WTC11 (cell line): ENCODE measurements at regions not wholly inside any gene's neighbourhood (a gene's known extent, or its start where the extent isn't known, plus 50 kb on each side); places are given as distances from the start of the nearest gene placed in this dataset.

Experiments
- ATAC-seq: fragments of 200-7000 bp; cut with Tn5 transposase; 2 replicates; pipeline ENCODE4 v1.10.0; 2021; ENCODE audit warnings: mild to moderate bottlenecking, moderate library complexity
- CTCF ChIA-PET: fragments of 300-600 bp; sonication (Branson Sonifier 250); formaldehyde crosslinking; loops from one replicate; lab custom pipeline; 2021; ENCODE audit warnings: antibody characterized with exemption; lab: Charles Lee
- POLR2A ChIA-PET: fragments of 350-600 bp; sonication (Branson Sonifier 250); formaldehyde crosslinking; loops from one replicate; lab custom pipeline; 2021; ENCODE audit warnings: antibody characterized with exemption; lab: Charles Lee
- DNase-seq: peaks from one replicate; pipeline ENCODE4 v3.0.0; 2021; ENCODE audit warnings: low spot score
- H3K27ac Mint-ChIP-seq: 2 replicates; pipeline ENCODE4 v1.8.0; 2021; ENCODE audit warnings: mixed read lengths
- H3K27me3 Mint-ChIP-seq: 2 replicates; pipeline ENCODE4 v1.8.0; 2021; ENCODE audit warnings: low read depth, mild to moderate bottlenecking, moderate library complexity, mixed read lengths
- H3K36me3 Mint-ChIP-seq: 2 replicates; pipeline ENCODE4 v1.8.0; 2021; ENCODE audit warnings: mixed read lengths
- H3K4me1 Mint-ChIP-seq: 2 replicates; pipeline ENCODE4 v1.8.0; 2022; ENCODE audit warnings: mixed read lengths
- H3K4me3 Mint-ChIP-seq: 2 replicates; pipeline ENCODE4 v1.8.0; 2021; ENCODE audit warnings: mild to moderate bottlenecking, moderate library complexity, mixed read lengths
- H3K9me3 Mint-ChIP-seq: 2 replicates; pipeline ENCODE4 v1.8.0; 2021; ENCODE audit warnings: mixed read lengths
- ESRRA ChIP-seq: sonication (generic); formaldehyde crosslinking; IDR thresholded peaks from 2 replicates; pipeline ENCODE4 v1.8.1; 2022; ENCODE audit warnings: mild to moderate bottlenecking, missing genetic modification reagents, borderline replicate concordance
- FOXK1 ChIP-seq: sonication (generic); formaldehyde crosslinking; IDR thresholded peaks from 2 replicates; pipeline ENCODE4 v1.8.0; 2022; ENCODE audit warnings: mild to moderate bottlenecking, moderate library complexity, missing genetic modification reagents
- FOXP4 ChIP-seq: sonication (generic); formaldehyde crosslinking; IDR thresholded peaks from 2 replicates; pipeline ENCODE4 v1.8.0; 2022; ENCODE audit warnings: mild to moderate bottlenecking, missing genetic modification reagents
- GTF2I ChIP-seq: fragments of 250-450 bp; sonication (Bioruptor Pico); conservative IDR thresholded peaks from 2 replicates; pipeline ENCODE4 v1.4.0; 2021; ENCODE audit warnings: mild to moderate bottlenecking
- HMGA2 ChIP-seq: fragments of 250-450 bp; sonication (Bioruptor Pico); IDR thresholded peaks from 2 replicates; pipeline ENCODE4 v1.4.0; 2021; ENCODE audit warnings: mild to moderate bottlenecking, moderate library complexity
- JAZF1 ChIP-seq: fragments of 250-450 bp; sonication (Bioruptor Pico); IDR thresholded peaks from 2 replicates; pipeline ENCODE4 v1.9.0; 2021; ENCODE audit warnings: moderate library complexity, mild to moderate bottlenecking, inconsistent platforms
- JUN ChIP-seq: sonication (generic); formaldehyde crosslinking; IDR thresholded peaks from 2 replicates; pipeline ENCODE4 v1.8.0; 2023; ENCODE audit warnings: mild to moderate bottlenecking, missing genetic modification reagents
- NR1H2 ChIP-seq: sonication (generic); formaldehyde crosslinking; IDR thresholded peaks from 2 replicates; pipeline ENCODE4 v1.9.0; 2021; ENCODE audit warnings: mild to moderate bottlenecking, moderate library complexity, missing genetic modification reagents
- NR3C1 ChIP-seq: sonication (generic); formaldehyde crosslinking; conservative IDR thresholded peaks from 2 replicates; pipeline ENCODE4 v1.8.1; 2023; ENCODE audit warnings: low read depth, mild to moderate bottlenecking, missing genetic modification reagents
- OVOL2 ChIP-seq: fragments of 250-450 bp; sonication (Bioruptor Pico); IDR thresholded peaks from 2 replicates; pipeline ENCODE4 v1.9.0; 2021; ENCODE audit warnings: mild to moderate bottlenecking, borderline replicate concordance
- PRDM15 ChIP-seq: sonication (generic); formaldehyde crosslinking; IDR thresholded peaks from 2 replicates; pipeline ENCODE4 v1.8.0; 2022; ENCODE audit warnings: missing genetic modification reagents
- RELA ChIP-seq: sonication (generic); formaldehyde crosslinking; IDR thresholded peaks from 2 replicates; pipeline ENCODE4 v1.8.1; 2022; ENCODE audit warnings: missing genetic modification reagents, mild to moderate bottlenecking, borderline replicate concordance
- RORB ChIP-seq: fragments of 250-450 bp; sonication (Bioruptor Pico); IDR thresholded peaks from 2 replicates; pipeline ENCODE4 v1.9.0; 2021; ENCODE audit warnings: mild to moderate bottlenecking
- SMAD3 ChIP-seq: sonication (generic); formaldehyde crosslinking; IDR thresholded peaks from 2 replicates; pipeline ENCODE4 v1.8.0; 2022; ENCODE audit warnings: missing genetic modification reagents, mild to moderate bottlenecking, borderline replicate concordance
- TCF7 ChIP-seq: sonication (generic); formaldehyde crosslinking; IDR thresholded peaks from 2 replicates; pipeline ENCODE4 v1.8.0; 2022; ENCODE audit warnings: mild to moderate bottlenecking, low read depth, missing genetic modification reagents, moderate library complexity
- TEAD4 ChIP-seq: sonication (generic); formaldehyde crosslinking; IDR thresholded peaks from 2 replicates; pipeline ENCODE4 v1.8.0; 2022; ENCODE audit warnings: mild to moderate bottlenecking, missing genetic modification reagents
- TP53 ChIP-seq: sonication (generic); formaldehyde crosslinking; IDR thresholded peaks from 2 replicates; pipeline ENCODE4 v1.8.1; 2023; ENCODE audit warnings: mild to moderate bottlenecking, missing genetic modification reagents
- TF ChIP-seq, protein P1 (sequence below): sonication (generic); formaldehyde crosslinking; IDR thresholded peaks from 2 replicates; pipeline ENCODE4 v1.8.1; 2023; ENCODE audit warnings: mild to moderate bottlenecking, missing genetic modification reagents
- TF ChIP-seq, protein P2 (sequence below): sonication (generic); formaldehyde crosslinking; IDR thresholded peaks from 2 replicates; pipeline ENCODE4 v1.8.0; 2023; ENCODE audit warnings: mild to moderate bottlenecking, missing genetic modification reagents
- TF ChIP-seq, protein P3 (sequence below): fragments of 250-450 bp; sonication (Bioruptor Pico); IDR thresholded peaks from 2 replicates; pipeline ENCODE4 v1.9.0; 2021; ENCODE audit warnings: moderate library complexity, mild to moderate bottlenecking, inconsistent platforms, borderline replicate concordance

DNA sequence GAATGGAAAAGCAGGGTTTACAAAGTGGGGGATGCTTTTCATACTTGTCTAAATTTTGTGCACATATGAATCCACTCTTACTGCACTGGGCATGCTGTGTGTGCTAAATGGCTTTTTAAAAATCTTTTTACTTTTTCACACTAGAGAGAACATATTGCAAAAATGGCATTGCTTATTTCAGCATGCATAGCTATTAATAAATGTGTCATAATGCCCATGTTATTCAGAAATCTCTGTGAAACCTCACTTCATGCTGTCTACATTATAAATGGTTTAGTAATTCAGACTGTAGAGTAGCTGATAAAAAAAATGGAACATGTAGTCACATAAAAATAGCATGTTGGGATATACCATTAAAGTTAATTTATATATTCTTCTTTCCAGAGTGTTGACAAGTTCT lies 593.8 kb downstream of the RPL10L start:
- Mint-ChIP-seq H3K27ac (no peak overlapping the region), H3K4me3 (no peak overlapping the region), H3K36me3 (peaks cover 7% of the 10 kb centered on the region; the same call in 1 of the 2 replicates), H3K4me1 (no peaks in the 10 kb centered on the region), H3K9me3 (peaks cover 19% of the 10 kb centered on the region), H3K27me3 (no peaks in the 10 kb centered on the region)
- no peak for ATAC-seq
- ChIA-PET CTCF (no interaction called here), POLR2A (no interaction called here)
- DNase-seq, result no peak
- TF ChIP-seq NR3C1 (CRISPR knock-in tag) (no peak), PRDM15 (CRISPR knock-in tag) (no peak), TEAD4 (CRISPR knock-in tag) (no peak), SMAD3 (no peak), ESRRA (CRISPR knock-in tag) (no peak), FOXP4 (CRISPR knock-in tag) (no peak), JAZF1 (CRISPR knock-in tag) (no peak), RELA (no peak), GTF2I (CRISPR knock-in tag) (no peak), NR1H2 (CRISPR knock-in tag) (no peak), TP53 (CRISPR knock-in tag) (no peak), FOXK1 (CRISPR knock-in tag) (no peak), RORB (CRISPR knock-in tag) (no peak)
- TF ChIP-seq, protein P1, sequence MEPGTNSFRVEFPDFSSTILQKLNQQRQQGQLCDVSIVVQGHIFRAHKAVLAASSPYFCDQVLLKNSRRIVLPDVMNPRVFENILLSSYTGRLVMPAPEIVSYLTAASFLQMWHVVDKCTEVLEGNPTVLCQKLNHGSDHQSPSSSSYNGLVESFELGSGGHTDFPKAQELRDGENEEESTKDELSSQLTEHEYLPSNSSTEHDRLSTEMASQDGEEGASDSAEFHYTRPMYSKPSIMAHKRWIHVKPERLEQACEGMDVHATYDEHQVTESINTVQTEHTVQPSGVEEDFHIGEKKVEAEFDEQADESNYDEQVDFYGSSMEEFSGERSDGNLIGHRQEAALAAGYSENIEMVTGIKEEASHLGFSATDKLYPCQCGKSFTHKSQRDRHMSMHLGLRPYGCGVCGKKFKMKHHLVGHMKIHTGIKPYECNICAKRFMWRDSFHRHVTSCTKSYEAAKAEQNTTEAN (CRISPR knock-in tag), result no peak
- TF ChIP-seq, protein P2, sequence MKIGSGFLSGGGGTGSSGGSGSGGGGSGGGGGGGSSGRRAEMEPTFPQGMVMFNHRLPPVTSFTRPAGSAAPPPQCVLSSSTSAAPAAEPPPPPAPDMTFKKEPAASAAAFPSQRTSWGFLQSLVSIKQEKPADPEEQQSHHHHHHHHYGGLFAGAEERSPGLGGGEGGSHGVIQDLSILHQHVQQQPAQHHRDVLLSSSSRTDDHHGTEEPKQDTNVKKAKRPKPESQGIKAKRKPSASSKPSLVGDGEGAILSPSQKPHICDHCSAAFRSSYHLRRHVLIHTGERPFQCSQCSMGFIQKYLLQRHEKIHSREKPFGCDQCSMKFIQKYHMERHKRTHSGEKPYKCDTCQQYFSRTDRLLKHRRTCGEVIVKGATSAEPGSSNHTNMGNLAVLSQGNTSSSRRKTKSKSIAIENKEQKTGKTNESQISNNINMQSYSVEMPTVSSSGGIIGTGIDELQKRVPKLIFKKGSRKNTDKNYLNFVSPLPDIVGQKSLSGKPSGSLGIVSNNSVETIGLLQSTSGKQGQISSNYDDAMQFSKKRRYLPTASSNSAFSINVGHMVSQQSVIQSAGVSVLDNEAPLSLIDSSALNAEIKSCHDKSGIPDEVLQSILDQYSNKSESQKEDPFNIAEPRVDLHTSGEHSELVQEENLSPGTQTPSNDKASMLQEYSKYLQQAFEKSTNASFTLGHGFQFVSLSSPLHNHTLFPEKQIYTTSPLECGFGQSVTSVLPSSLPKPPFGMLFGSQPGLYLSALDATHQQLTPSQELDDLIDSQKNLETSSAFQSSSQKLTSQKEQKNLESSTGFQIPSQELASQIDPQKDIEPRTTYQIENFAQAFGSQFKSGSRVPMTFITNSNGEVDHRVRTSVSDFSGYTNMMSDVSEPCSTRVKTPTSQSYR (CRISPR knock-in tag), result no peak

DNA sequence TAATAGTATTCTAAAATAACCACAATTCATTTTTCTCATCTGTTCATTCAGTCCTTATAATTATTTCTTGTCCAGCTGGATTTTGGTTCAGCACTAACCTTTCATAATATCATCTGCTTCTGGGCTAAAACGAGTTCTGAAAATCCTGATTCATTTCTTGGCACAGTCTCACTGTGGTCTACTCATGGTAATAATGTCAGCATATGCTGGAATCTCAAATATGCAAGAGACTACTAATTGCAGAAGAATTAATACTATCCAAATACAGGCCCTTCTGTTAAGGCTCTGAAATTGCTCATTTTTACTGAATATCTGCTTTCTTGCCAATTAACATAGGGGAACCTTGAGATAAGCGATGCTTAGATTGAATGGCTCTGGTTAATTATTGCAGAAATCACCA lies 597.1 kb downstream of the RPL10L start:
- peaks cover 6% of the 10 kb centered on the region for H3K9me3 Mint-ChIP-seq
- peaks cover 5% of the 10 kb centered on the region; the same call in 1 of the 2 replicates for H3K36me3 Mint-ChIP-seq
- POLR2A ChIA-PET, result no interaction called here
- no peak for DNase-seq
- 0 out of 2 replicates have a peak, but pooled peaks cover 2% of the 10 kb centered on the region for H3K4me1 Mint-ChIP-seq
- CTCF ChIA-PET, result no interaction called here
- TF ChIP-seq HMGA2 (CRISPR knock-in tag) (no peak), JUN (CRISPR knock-in tag) (no peak), TCF7 (no peak), OVOL2 (CRISPR knock-in tag) (no peak)
- TF ChIP-seq, protein P3, sequence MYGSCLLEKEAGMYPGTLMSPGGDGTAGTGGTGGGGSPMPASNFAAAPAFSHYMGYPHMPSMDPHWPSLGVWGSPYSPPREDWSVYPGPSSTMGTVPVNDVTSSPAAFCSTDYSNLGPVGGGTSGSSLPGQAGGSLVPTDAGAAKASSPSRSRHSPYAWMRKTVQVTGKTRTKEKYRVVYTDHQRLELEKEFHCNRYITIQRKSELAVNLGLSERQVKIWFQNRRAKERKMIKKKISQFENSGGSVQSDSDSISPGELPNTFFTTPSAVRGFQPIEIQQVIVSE (CRISPR knock-in tag), result no peak
- TF ChIP-seq, protein P1 (CRISPR knock-in tag), result no peak
- TF ChIP-seq, all 79 proteins: peak for 0
- H3K27ac Mint-ChIP-seq, result no peak overlapping the region
- no peaks in the 10 kb centered on the region for H3K27me3 Mint-ChIP-seq
- no peak for ATAC-seq
- no peak overlapping the region for H3K4me3 Mint-ChIP-seq
